HFF-Myc (cell line): ENCODE measurements at regions not wholly inside any gene's neighbourhood (a gene's known extent, or its start where the extent isn't known, plus 50 kb on each side); places are given as distances from the start of the nearest gene placed in this dataset.
"Not testable (repeated sequence)": the region's sequence is repeated elsewhere in the genome, so short reads cannot be mapped to it uniquely, and the experiment has no call there.

Experiments
- DNase-seq: peaks from one replicate; pipeline ENCODE4 v3.0.0-alpha.2; 2011; ENCODE audit warnings: low read depth; ENCODE audit errors: extremely low read depth
- H3K4me3 ChIP-seq: replicated peaks from 2 replicates; pipeline ENCODE4 v1.5.1; 2011; ENCODE audit warnings: low read depth, mild to moderate bottlenecking, control low read depth, low read length
- CTCF ChIP-seq: IDR thresholded peaks from 2 replicates; pipeline ENCODE4 v1.5.1; 2012; ENCODE audit warnings: mild to moderate bottlenecking, low read depth, low read length, control low read depth; ENCODE audit errors: missing control alignments

GRCh38 chr2:187684174-187684573, 129.9 kb upstream of the TFPI start:
- no peak for TF ChIP-seq CTCF

GRCh38 chr2:187686416-187687024, 132.3 kb upstream of the TFPI start:
- DNase-seq, result no peak
- H3K4me3 ChIP-seq, result no peak overlapping the region

More at GRCh38 chr2:187684174-187684573, 129.9 kb upstream of the TFPI start:
- no peak overlapping the region for H3K4me3 ChIP-seq
- no peak for DNase-seq

GRCh38 chr2:187687585-187687984, 133.3 kb upstream of the TFPI start:
- DNase-seq, result no peak
- H3K4me3 ChIP-seq, result no peak overlapping the region
- no peak for TF ChIP-seq CTCF

More at GRCh38 chr2:187686416-187687024, 132.3 kb upstream of the TFPI start:
- no peak for TF ChIP-seq CTCF

- no peak for DNase-seq
- TF ChIP-seq CTCF, result no peak
- H3K4me3 ChIP-seq, result no peak overlapping the region
Observed at GRCh38 chr2:187689372-187689771, 135.1 kb upstream of the TFPI start.

- no peak overlapping the region for H3K4me3 ChIP-seq
- no peak for DNase-seq
- no peak for TF ChIP-seq CTCF
Observed at GRCh38 chr2:187693923-187694322, 139.7 kb upstream of the TFPI start.

GRCh38 chr2:187696644-187697043, 142.4 kb upstream of the TFPI start:
- DNase-seq, result not testable (repeated sequence)

GRCh38 chr2:187698374-187699110, 144.3 kb upstream of the TFPI start:
- no peak overlapping the region for H3K4me3 ChIP-seq
- TF ChIP-seq CTCF, result no peak
- DNase-seq, result no peak

More at GRCh38 chr2:187696644-187697043, 142.4 kb upstream of the TFPI start:
- not testable (repeated sequence) for H3K4me3 ChIP-seq
